GM23248 (cell line): ENCODE measurements at regions not wholly inside any gene's neighbourhood (a gene's known extent, or its start where the extent isn't known, plus 50 kb on each side); places are given as distances from the start of the nearest gene placed in this dataset.

Source experiments
- DNase-seq: peaks from one replicate; pipeline ENCODE4 v3.0.0-alpha.2; 2015
- H2AFZ ChIP-seq: fragments of 200-600 bp; sonication (generic); 2 replicates; pipeline ENCODE4 v1.6.1; 2016; ENCODE audit warnings: antibody characterized with exemption
- H3F3A ChIP-seq: fragments of 200-600 bp; sonication (generic); 2 replicates; pipeline ENCODE4 v1.6.1; 2016; ENCODE audit warnings: mild to moderate bottlenecking, antibody characterized with exemption, mixed run types; ENCODE audit not compliant: insufficient read depth
- H3K27ac ChIP-seq: fragments of 200-600 bp; sonication (generic); 2 replicates; pipeline ENCODE4 v1.5.1; 2016; ENCODE audit warnings: mild to moderate bottlenecking
- H3K27me3 ChIP-seq: fragments of 200-600 bp; sonication (generic); replicated peaks from 2 replicates; pipeline ENCODE4 v1.6.1; 2016; ENCODE audit warnings: mild to moderate bottlenecking; ENCODE audit not compliant: insufficient read depth
- H3K36me3 ChIP-seq: fragments of 200-600 bp; sonication (generic); 2 replicates; pipeline ENCODE4 v1.6.1; 2016; ENCODE audit warnings: low read depth, mild to moderate bottlenecking
- H3K4me1 ChIP-seq: fragments of 200-600 bp; sonication (generic); 2 replicates; pipeline ENCODE4 v1.6.1; 2016; ENCODE audit warnings: mild to moderate bottlenecking; ENCODE audit not compliant: insufficient read depth
- H3K4me2 ChIP-seq: fragments of 200-600 bp; sonication (generic); one replicate; pipeline ENCODE4 v1.6.1; 2016; ENCODE audit warnings: mild to moderate bottlenecking; ENCODE audit not compliant: unreplicated experiment
- H3K4me3 ChIP-seq: fragments of 200-600 bp; sonication (generic); 2 replicates; pipeline ENCODE4 v1.5.1; 2016; ENCODE audit warnings: mild to moderate bottlenecking
- H3K79me2 ChIP-seq: fragments of 200-600 bp; sonication (generic); 2 replicates; pipeline ENCODE4 v1.6.1; 2016; ENCODE audit warnings: mild to moderate bottlenecking; ENCODE audit not compliant: insufficient read depth
- H3K9ac ChIP-seq: fragments of 200-600 bp; sonication (generic); 2 replicates; pipeline ENCODE4 v1.6.1; 2016; ENCODE audit warnings: mild to moderate bottlenecking
- H3K9me2 ChIP-seq: fragments of 200-600 bp; sonication (generic); 2 replicates; pipeline ENCODE4 v1.6.1; 2016; ENCODE audit warnings: mixed run types, mild to moderate bottlenecking, moderate library complexity; ENCODE audit not compliant: insufficient read depth
- H3K9me3 ChIP-seq: fragments of 200-600 bp; sonication (generic); one replicate; pipeline ENCODE4 v1.6.1; 2017; ENCODE audit warnings: low read depth
- H4K20me1 ChIP-seq: fragments of 200-600 bp; sonication (generic); 2 replicates; pipeline ENCODE4 v1.6.0; 2016; ENCODE audit not compliant: insufficient read depth
- EZH2 ChIP-seq: fragments of 200-600 bp; sonication (generic); IDR thresholded peaks from 2 replicates; pipeline ENCODE4 v1.6.1; 2018; ENCODE audit warnings: antibody characterized with exemption, mild to moderate bottlenecking; ENCODE audit not compliant: insufficient read depth, poor library complexity, severe bottlenecking
- EZH2phosphoT487 ChIP-seq: fragments of 200-600 bp; sonication (generic); IDR thresholded peaks from 2 replicates; pipeline ENCODE4 v1.6.1; 2018; ENCODE audit warnings: antibody characterized with exemption, moderate library complexity, mild to moderate bottlenecking, low read depth; ENCODE audit not compliant: insufficient read depth
- WGBS, 2 experiments: methylation state at CpG; one replicate each; pipeline ENCODE4 v1.1.6; 2015 to 2017; ENCODE audit warnings: low lambda C conversion rate in 2 of 2, low coverage in 1 of 2; ENCODE audit errors: missing lambda C conversion rate in 2 of 2; 5-methylcytosine and 5-hydroxymethylcytosine counted together
- in situ Hi-C: fragments of 300-500 bp; cut with MboI; formaldehyde crosslinking; loops from 2 replicates; pipeline ENCODE4 v1.15.0; 2020

DNA sequence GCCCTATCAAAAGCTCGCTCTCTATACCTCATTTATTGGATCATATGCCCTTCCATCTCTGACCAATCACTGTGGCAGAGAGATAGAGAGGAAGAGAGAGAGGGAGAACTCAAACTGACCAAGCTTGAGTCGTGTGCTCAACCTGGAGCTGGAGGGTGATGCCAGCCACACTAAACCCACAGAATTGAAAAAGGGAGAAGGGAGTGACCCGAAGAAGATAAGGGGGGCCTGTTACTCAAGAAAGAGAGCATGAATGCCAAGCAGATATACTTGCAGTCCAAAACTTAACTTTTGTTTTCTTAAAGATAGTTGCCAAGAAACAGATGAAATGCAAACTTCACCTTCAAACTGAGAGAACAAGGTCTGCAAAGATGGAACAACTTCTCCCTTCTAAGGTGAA lies 112.7 kb downstream of the BTG1 start:
- H3K27ac ChIP-seq: no peak overlapping the region
- H2AFZ ChIP-seq: no peak overlapping the region
- peaks cover 12% of the 10 kb centered on the region for H3K4me1 ChIP-seq
- H3K9ac ChIP-seq: no peak overlapping the region
- no peak for DNase-seq
- H4K20me1 ChIP-seq: no peaks in the 10 kb centered on the region
- no peaks in the 10 kb centered on the region for H3K9me3 ChIP-seq
- WGBS, 2 experiments: 91 to 92% methylated on average over 3 of the region's 3 CpGs
- no peaks in the 10 kb centered on the region for H3F3A ChIP-seq
- no peaks in the 10 kb centered on the region for H3K36me3 ChIP-seq
- in situ Hi-C loops: no loop called here
- TF ChIP-seq EZH2 (no peak), EZH2phosphoT487 (no peak)
- H3K79me2 ChIP-seq: no peaks in the 10 kb centered on the region
- no peak overlapping the region for H3K4me3 ChIP-seq
- H3K4me2 ChIP-seq: no peak overlapping the region
- H3K27me3 ChIP-seq: no peaks in the 10 kb centered on the region
- H3K9me2 ChIP-seq: no peaks in the 10 kb centered on the region

DNA sequence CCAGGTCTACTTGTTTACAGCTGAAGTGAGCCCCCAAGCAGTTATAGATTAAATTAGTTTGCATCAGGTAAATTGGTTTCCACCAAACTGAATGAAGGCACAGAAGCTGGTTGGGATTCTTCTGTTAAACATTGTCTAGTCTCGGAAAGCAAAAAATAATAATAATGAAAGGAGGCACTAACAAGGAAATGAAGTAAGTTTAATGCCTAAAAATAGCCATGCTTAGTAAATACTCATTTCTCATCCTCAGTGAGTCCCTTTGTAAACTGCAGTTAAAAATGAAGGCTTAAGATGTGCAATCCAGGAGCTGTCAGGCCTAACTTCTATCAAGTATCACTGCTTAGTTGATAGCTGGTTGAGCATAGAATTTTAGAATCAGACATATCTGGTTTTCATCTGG lies 113.5 kb downstream of the BTG1 start:
- Histone ChIP-seq H3K9me3 (no peaks in the 10 kb centered on the region), H4K20me1 (no peaks in the 10 kb centered on the region), H3K36me3 (no peaks in the 10 kb centered on the region), H3K27me3 (no peaks in the 10 kb centered on the region), H2AFZ (no peak overlapping the region), H3K4me1 (peaks cover 12% of the 10 kb centered on the region), H3K27ac (no peak overlapping the region), H3K9ac (no peak overlapping the region), H3K4me2 (no peak overlapping the region), H3K9me2 (no peaks in the 10 kb centered on the region), H3K79me2 (no peaks in the 10 kb centered on the region), H3K4me3 (no peak overlapping the region), H3F3A (no peaks in the 10 kb centered on the region)
- in situ Hi-C loops: no loop called here
- TF ChIP-seq EZH2 (no peak), EZH2phosphoT487 (no peak)
- 100% methylated on average over 1 of the region's 1 CpG for WGBS, 2 experiments
- no peak for DNase-seq

DNA sequence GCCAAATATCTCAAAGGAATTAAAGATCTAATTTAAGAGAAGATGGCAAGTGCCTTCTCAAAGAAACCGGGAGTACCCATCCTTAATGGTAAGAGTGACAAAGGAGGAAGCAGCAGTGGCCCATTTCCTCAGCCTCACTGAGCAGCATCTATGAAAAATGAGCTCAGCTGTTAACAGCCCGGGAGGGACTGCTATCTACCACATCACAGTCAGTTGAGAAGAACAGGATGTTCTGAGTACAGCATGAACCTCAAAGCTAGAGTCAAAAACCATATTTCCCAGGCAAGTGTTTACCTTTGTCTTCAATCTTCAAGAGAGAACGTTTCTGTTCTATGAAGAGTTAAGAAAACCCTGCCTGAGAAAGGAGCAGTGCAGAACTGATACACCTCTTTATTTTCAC lies 115.0 kb downstream of the BTG1 start:
- Histone ChIP-seq H3F3A (no peaks in the 10 kb centered on the region), H4K20me1 (no peaks in the 10 kb centered on the region), H3K27ac (no peak overlapping the region), H3K4me2 (no peak overlapping the region), H3K36me3 (no peaks in the 10 kb centered on the region), H3K4me1 (peaks cover 12% of the 10 kb centered on the region), H3K9ac (no peak overlapping the region), H3K27me3 (no peaks in the 10 kb centered on the region), H3K4me3 (no peak overlapping the region), H3K9me2 (no peaks in the 10 kb centered on the region), H3K79me2 (no peaks in the 10 kb centered on the region), H2AFZ (0 out of 2 replicates have a peak overlapping the region, but pooled peaks have one; percentile 27), H3K9me3 (no peaks in the 10 kb centered on the region)
- in situ Hi-C loops: no loop called here
- WGBS, 2 experiments: 56 to 61% methylated on average over 3 of the region's 3 CpGs
- no peak for DNase-seq
- TF ChIP-seq EZH2 (no peak), EZH2phosphoT487 (no peak)

DNA sequence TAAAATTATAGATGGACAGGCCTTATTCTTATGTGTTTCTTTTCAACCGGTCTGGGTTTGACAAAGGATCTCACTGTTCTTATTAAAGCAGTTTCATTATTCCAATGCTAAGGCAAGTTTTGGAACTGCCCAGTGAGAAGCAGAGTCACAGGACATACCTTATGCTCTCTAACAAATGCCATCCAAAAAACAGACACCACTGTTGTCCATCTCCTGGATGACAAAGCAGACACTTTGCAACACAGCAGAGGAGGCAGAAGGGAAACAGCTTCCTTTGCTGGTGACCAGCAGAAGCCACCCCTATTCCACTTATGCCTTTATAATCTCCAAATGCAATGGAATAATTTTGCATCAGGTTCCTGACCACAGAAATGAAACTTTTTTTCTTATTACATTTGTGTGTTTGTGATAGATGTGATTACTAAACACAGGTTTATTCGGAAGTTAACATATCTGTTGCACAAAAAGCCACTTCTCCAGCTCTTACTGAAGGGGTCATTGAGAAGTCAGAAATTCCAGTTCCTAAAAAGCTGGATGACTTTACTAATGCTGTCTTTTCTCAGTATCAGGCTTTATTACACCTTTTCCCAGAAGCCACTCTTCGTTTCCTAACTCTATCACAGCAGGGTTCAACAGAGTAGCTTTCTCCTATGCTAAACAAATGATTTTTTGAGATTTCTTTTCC lies 115.6 kb downstream of the BTG1 start:
- Histone ChIP-seq H3F3A (no peaks in the 10 kb centered on the region), H3K9me3 (no peaks in the 10 kb centered on the region), H2AFZ (0 out of 2 replicates have a peak overlapping the region, but pooled peaks have one; percentile 27), H3K9ac (no peak overlapping the region), H3K79me2 (no peaks in the 10 kb centered on the region), H3K27ac (no peak overlapping the region), H3K4me3 (no peak overlapping the region), H3K9me2 (no peaks in the 10 kb centered on the region), H3K27me3 (no peaks in the 10 kb centered on the region), H3K4me1 (peaks cover 7% of the 10 kb centered on the region), H3K36me3 (no peaks in the 10 kb centered on the region), H3K4me2 (no peak overlapping the region), H4K20me1 (no peaks in the 10 kb centered on the region)
- in situ Hi-C loops: no loop called here
- DNase-seq: no peak
- TF ChIP-seq EZH2phosphoT487 (no peak), EZH2 (no peak)
- WGBS, 2 experiments: 89 to 97% methylated on average over 3 of the region's 3 CpGs
